ENCODE measurements at regions not wholly inside any gene's neighbourhood (a gene's known extent, or its start where the extent isn't known, plus 50 kb on each side); places are given as distances from the start of the nearest gene placed in this dataset.

DNA sequence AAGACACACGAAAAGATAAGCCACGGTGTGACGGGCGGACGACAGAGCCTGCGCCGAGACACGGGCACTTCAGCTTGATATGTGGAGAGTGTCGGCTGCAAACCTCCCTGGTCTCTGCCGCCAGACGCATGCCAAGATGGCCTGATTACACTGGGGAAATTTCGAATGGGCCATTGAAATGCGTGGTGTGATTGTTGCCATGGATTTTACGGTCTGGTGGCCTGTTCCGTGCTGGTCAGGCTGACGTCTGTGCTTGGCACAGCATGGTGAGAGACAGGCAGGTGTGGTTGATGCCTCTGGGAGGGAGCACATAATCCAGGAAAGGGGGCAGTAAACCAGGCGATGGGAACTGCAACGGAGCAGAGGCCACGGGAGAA is 105.6 kb upstream of the TMPRSS2 start:
- no peaks in the 10 kb centered on the region for H3K79me2 ChIP-seq (ENCODE audit: insufficient read depth, low read depth, low read length)
- H3K9me2 ChIP-seq (ENCODE audit: insufficient read depth, low read length), result no peaks in the 10 kb centered on the region
- CTCF ChIA-PET (ENCODE audit: unreplicated experiment), result no interaction called here
- H3K4me3 ChIP-seq (ENCODE audit: low read depth, low read length, poor library complexity, severe bottlenecking), result no peak overlapping the region
- intact Hi-C loops (cut with micrococcal nuclease; ENCODE audit: unreplicated experiment), result loop anchor here (5.0 to 10.0 kb wide), 2 partner anchors 351 to 504 kb away; no protein-coding TSS in a partner anchor
- H2AFZ ChIP-seq (ENCODE audit: low read length), result no peak overlapping the region
- H3K4me1 ChIP-seq (ENCODE audit: insufficient read depth, low read length, poor library complexity, severe bottlenecking), result peaks cover 8% of the 10 kb centered on the region
- BruUV-seq (replicated peaks), result no TSS peak
- POLR2A ChIA-PET, result no interaction called here
- H3K27ac ChIP-seq (ENCODE audit: low read depth, low read length, poor library complexity, severe bottlenecking), result no peak overlapping the region
- H3K36me3 ChIP-seq (ENCODE audit: insufficient read depth, low read length), result no peaks in the 10 kb centered on the region
- no peak for DNase-seq (ENCODE audit: low spot score)
- TF ChIP-seq, protein P1, sequence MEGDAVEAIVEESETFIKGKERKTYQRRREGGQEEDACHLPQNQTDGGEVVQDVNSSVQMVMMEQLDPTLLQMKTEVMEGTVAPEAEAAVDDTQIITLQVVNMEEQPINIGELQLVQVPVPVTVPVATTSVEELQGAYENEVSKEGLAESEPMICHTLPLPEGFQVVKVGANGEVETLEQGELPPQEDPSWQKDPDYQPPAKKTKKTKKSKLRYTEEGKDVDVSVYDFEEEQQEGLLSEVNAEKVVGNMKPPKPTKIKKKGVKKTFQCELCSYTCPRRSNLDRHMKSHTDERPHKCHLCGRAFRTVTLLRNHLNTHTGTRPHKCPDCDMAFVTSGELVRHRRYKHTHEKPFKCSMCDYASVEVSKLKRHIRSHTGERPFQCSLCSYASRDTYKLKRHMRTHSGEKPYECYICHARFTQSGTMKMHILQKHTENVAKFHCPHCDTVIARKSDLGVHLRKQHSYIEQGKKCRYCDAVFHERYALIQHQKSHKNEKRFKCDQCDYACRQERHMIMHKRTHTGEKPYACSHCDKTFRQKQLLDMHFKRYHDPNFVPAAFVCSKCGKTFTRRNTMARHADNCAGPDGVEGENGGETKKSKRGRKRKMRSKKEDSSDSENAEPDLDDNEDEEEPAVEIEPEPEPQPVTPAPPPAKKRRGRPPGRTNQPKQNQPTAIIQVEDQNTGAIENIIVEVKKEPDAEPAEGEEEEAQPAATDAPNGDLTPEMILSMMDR (conservative IDR thresholded peaks at IDR 0.05; ENCODE audit: low read length), result no peak
- no peak for TF ChIP-seq EZH2phosphoT487 (IDR thresholded peaks at IDR 0.05; ENCODE audit: borderline replicate concordance, low read depth, low read length)
- no peak overlapping the region for H3K4me2 ChIP-seq (ENCODE audit: low read length)
- H3K9me3 ChIP-seq (ENCODE audit: low read length), result no peaks in the 10 kb centered on the region
- H4K20me1 ChIP-seq (ENCODE audit: insufficient read depth, low read length), result no peaks in the 10 kb centered on the region

DNA sequence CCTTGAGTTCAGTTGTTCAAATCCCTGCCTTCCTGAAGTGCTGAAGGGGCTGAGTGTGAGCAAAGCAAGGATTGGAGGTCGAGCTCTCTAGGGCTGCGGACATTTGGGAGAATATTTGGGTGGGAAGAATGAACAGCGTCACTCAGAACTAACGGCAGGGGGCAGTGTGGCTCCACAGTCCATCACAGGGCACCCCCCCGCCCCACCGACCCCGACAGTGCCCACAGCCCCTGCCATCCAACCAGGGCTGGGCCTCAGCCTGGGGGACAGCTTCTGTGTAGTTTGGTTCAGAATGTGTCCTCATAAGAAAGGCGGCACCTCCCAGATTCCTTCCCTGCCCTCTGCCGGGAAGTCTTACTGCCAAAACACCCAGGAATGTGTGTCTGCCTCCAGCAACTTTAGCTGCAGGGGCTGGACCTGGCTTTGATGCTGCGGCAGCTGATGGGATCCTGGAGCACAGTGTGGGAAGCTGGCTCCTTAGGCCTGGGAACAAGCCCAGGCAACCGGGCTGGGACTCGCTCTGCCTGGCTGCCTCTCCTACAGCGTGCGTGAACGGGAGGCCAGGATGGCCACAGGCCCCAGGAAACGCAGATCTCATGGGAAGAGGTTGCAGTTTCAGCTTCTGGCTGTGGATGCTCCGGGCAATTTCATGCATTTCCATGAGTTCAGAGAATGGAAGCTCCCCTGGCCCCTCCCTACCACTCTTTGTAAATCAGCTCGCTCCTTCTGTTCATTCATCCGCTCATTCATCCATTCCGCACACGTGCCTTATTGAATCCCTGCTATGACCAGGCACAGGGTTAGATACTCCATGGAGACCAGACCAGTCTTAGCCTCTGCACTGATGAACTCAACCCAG is 104.9 kb upstream of the TMPRSS2 start:
- TF ChIP-seq, protein P1 (conservative IDR thresholded peaks at IDR 0.05; ENCODE audit: low read length), result peak; percentile 77
- no peak for TF ChIP-seq EZH2phosphoT487 (IDR thresholded peaks at IDR 0.05; ENCODE audit: borderline replicate concordance, low read depth, low read length)
- Histone ChIP-seq H3K27ac (ENCODE audit: low read depth, low read length, poor library complexity, severe bottlenecking) (no peak overlapping the region), H3K79me2 (ENCODE audit: insufficient read depth, low read depth, low read length) (no peaks in the 10 kb centered on the region), H3K4me3 (ENCODE audit: low read depth, low read length, poor library complexity, severe bottlenecking) (no peak overlapping the region), H4K20me1 (ENCODE audit: insufficient read depth, low read length) (no peaks in the 10 kb centered on the region), H3K36me3 (ENCODE audit: insufficient read depth, low read length) (no peaks in the 10 kb centered on the region), H3K4me2 (ENCODE audit: low read length) (peak overlapping the region; percentile 24), H3K9me3 (ENCODE audit: low read length) (no peaks in the 10 kb centered on the region), H3K9me2 (ENCODE audit: insufficient read depth, low read length) (no peaks in the 10 kb centered on the region), H2AFZ (ENCODE audit: low read length) (peak overlapping the region; percentile 17; the same call in 1 of the 2 replicates), H3K4me1 (ENCODE audit: insufficient read depth, low read length, poor library complexity, severe bottlenecking) (peaks cover 8% of the 10 kb centered on the region)
- CTCF ChIA-PET (ENCODE audit: unreplicated experiment), result interaction anchor here (0.6 to 0.8 kb wide), 3 partner anchors 263 to 351 kb away, joined by 4 read pairs; no protein-coding TSS in a partner anchor
- DNase-seq (ENCODE audit: low spot score), result peak; percentile 41
- no TSS peak for BruUV-seq (replicated peaks)
- intact Hi-C loops (cut with micrococcal nuclease; ENCODE audit: unreplicated experiment), result loop anchor here (1.0 to 10.0 kb wide), 5 partner anchors 165 to 504 kb away; no protein-coding TSS in a partner anchor
- POLR2A ChIA-PET, result interaction anchor here (0.6 kb wide), 1 partner anchor 458 kb away, joined by 3 read pairs; the partner anchor contains the start of gene UMODL1
